GM12878 (cell line): ENCODE measurements at regions not wholly inside any gene's neighbourhood (a gene's known extent, or its start where the extent isn't known, plus 50 kb on each side); places are given as distances from the start of the nearest gene placed in this dataset.

Source experiments
- ATAC-seq: fragments of 200-7000 bp; cut with Tn5 transposase; 3 replicates; pipeline ENCODE4 v1.9.1; 2020; ENCODE audit warnings: mild to moderate bottlenecking, moderate library complexity
- BruUV-seq: library from RNA; stranded (reverse); fragments of 400-500 nt; replicated peaks from 2 replicates; lab custom pipeline; 2021; lab: Mats Ljungman, UMichigan
- CTCF ChIA-PET: fragments of 300-600 bp; sonication (Branson Sonifier 250); formaldehyde crosslinking; extraction: SDS; loops from one replicate; lab custom pipeline; 2021; ENCODE audit warnings: inconsistent platforms; lab: Yijun Ruan, JAX
- POLR2A ChIA-PET: fragments of 350-600 bp; formaldehyde crosslinking; extraction: SDS; loops from one replicate; lab custom pipeline; 2021; ENCODE audit warnings: inconsistent platforms; lab: Charles Lee
- RAD21 ChIA-PET: fragments of 300-600 bp; sonication (Branson Sonifier 250); formaldehyde crosslinking; loops from one replicate; lab custom pipeline; 2023; ENCODE audit warnings: antibody characterized with exemption; ENCODE audit not compliant: unreplicated experiment; lab: Charles Lee
- SMC1A ChIA-PET: fragments of 300-600 bp; sonication (Branson Sonifier 250); formaldehyde crosslinking; loops from one replicate; lab custom pipeline; 2023; ENCODE audit not compliant: unreplicated experiment, uncharacterized antibody; lab: Charles Lee
- DNase-seq: peaks from one replicate; pipeline ENCODE4 v3.0.0-alpha.2; 2011; ENCODE audit warnings: low read depth, low spot score
- FAIRE-seq: peaks from 3 replicates; lab custom pipeline; 2011; peaks lifted over from hg19 to GRCh38; lab: Jason Lieb, UNC
- H2AFZ ChIP-seq: 2 replicates; pipeline ENCODE4 v1.6.0; 2011; ENCODE audit warnings: low read depth, low read length, control low read depth; ENCODE audit not compliant: control insufficient read depth
- H3K27ac ChIP-seq: 2 replicates; pipeline ENCODE4 v1.5.1; 2011; ENCODE audit warnings: control low read depth; ENCODE audit not compliant: control insufficient read depth, insufficient read depth
- H3K27me3 ChIP-seq, 2 experiments: replicated peaks in 1 of 2; 2 replicates each; pipeline versions ENCODE4 v1.6.0 to v1.6.1; 2011; ENCODE audit warnings: low read length in 1 of 2; ENCODE audit not compliant: control insufficient read depth in 2 of 2, insufficient read depth in 2 of 2
- H3K36me3 ChIP-seq, 2 experiments: 2 replicates each; pipeline ENCODE4 v1.5.1; 2011; ENCODE audit warnings: low read length in 1 of 2; ENCODE audit not compliant: control insufficient read depth in 2 of 2, insufficient read depth in 2 of 2
- H3K4me1 ChIP-seq: 2 replicates; pipeline ENCODE4 v1.6.1; 2011; ENCODE audit warnings: mild to moderate bottlenecking, low read length, moderate library complexity, mixed read lengths; ENCODE audit not compliant: control insufficient read depth, insufficient read depth
- H3K4me2 ChIP-seq: 2 replicates; pipeline ENCODE4 v1.6.0; 2011; ENCODE audit warnings: control low read depth; ENCODE audit not compliant: control insufficient read depth, insufficient read depth
- H3K4me3 ChIP-seq: fragments of 200-600 bp; sonication (generic); 2 replicates; pipeline ENCODE4 v1.5.1; 2016
- H3K79me2 ChIP-seq: 2 replicates; pipeline ENCODE4 v1.6.0; 2011; ENCODE audit warnings: low read length; ENCODE audit not compliant: control insufficient read depth, insufficient read depth
- H3K9ac ChIP-seq: 2 replicates; pipeline ENCODE4 v1.8.0; 2011; ENCODE audit warnings: low read length, control low read depth, mixed read lengths; ENCODE audit not compliant: control insufficient read depth, insufficient read depth
- H3K9me3 ChIP-seq: replicated peaks from 3 replicates; pipeline ENCODE4 v1.5.1; 2011; ENCODE audit warnings: mild to moderate bottlenecking, low read length; ENCODE audit not compliant: control insufficient read depth, insufficient read depth
- H4K20me1 ChIP-seq: 2 replicates; pipeline ENCODE4 v1.6.0; 2011; ENCODE audit not compliant: control insufficient read depth, insufficient read depth
- CHD2 ChIP-seq: IDR thresholded peaks from 2 replicates; pipeline ENCODE4 v1.6.1; 2011; ENCODE audit warnings: low read depth, low read length, improper control_type of control experiment, borderline replicate concordance
- PML ChIP-seq: IDR thresholded peaks from 2 replicates; pipeline ENCODE4 v1.6.1; 2012; ENCODE audit warnings: low read length, inconsistent platforms
- YBX1 ChIP-seq: fragments of 450-650 bp; IDR thresholded peaks from 2 replicates; pipeline ENCODE4 v1.6.1; 2016; ENCODE audit warnings: antibody characterized with exemption
- ZNF24 ChIP-seq: fragments of 450-650 bp; IDR thresholded peaks from 2 replicates; pipeline ENCODE4 v1.6.1; 2017; ENCODE audit warnings: antibody characterized with exemption, mild to moderate bottlenecking
- ZZZ3 ChIP-seq: IDR thresholded peaks from 2 replicates; pipeline ENCODE4 v1.6.1; 2011; ENCODE audit warnings: low read depth; ENCODE audit not compliant: control insufficient read depth, insufficient read length
- WGBS: methylation state at CpG from one replicate; pipeline ENCODE4 v1.1.6; 2016; ENCODE audit warnings: low lambda C conversion rate; ENCODE audit not compliant: insufficient replicate concordance, insufficient coverage; ENCODE audit errors: missing lambda C conversion rate; 5-methylcytosine and 5-hydroxymethylcytosine counted together
- in situ Hi-C: fragments of 300-500 bp; cut with MboI; formaldehyde crosslinking; loops from 9 replicates; pipeline ENCODE4 v1.14.3; 2018; ENCODE audit warnings: mixed read lengths
- intact Hi-C: fragments of 100-400 bp; cut with micrococcal nuclease; formaldehyde crosslinking; loops from one replicate; pipeline ENCODE4 v1.14.2; 2022; ENCODE audit not compliant: unreplicated experiment
- TF ChIP-seq, protein P1 (sequence below): IDR thresholded peaks from 2 replicates; pipeline ENCODE4 v1.6.1; 2012; ENCODE audit warnings: low read depth, low read length, improper control_type of control experiment
- TF ChIP-seq, protein P2 (sequence below): fragments of 450-650 bp; formaldehyde crosslinking; IDR thresholded peaks from 2 replicates; pipeline ENCODE4 v1.4.0; 2022; ENCODE audit warnings: mild to moderate bottlenecking, moderate library complexity

DNA sequence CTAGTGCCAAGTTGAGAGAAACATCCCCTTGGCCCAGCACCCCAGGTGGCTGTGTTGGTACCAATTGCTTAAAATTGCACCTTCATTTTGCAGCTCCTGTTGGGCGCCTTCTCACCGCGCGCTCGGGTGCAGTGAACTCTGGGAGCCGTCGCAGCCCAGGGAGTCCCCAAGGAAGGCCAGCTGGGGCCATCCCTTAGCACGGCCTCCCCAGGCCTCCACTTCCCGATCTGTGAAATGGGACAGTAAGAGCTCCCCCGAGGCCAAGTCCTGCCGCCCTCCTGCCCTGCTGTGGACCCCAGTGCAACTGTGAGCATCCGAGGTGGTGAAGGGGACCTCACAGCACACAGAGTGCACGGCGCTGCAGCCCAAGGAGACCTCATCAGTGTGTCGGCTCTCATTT lies 1234.1 kb downstream of the BRD1 start:
- FAIRE-seq (no peak), DNase-seq (no peak), ATAC-seq (no peak)
- no peak overlapping the region for H3K4me2 ChIP-seq
- ChIA-PET SMC1A (no interaction called here), POLR2A (no interaction called here), CTCF (no interaction called here), RAD21 (no interaction called here)
- no peaks in the 10 kb centered on the region for H3K4me1 ChIP-seq
- no peaks in the 10 kb centered on the region for H4K20me1 ChIP-seq
- in situ Hi-C loops (no loop called here), intact Hi-C loops (no loop called here)
- H3K36me3 ChIP-seq: no peaks in the 10 kb centered on the region
- no TSS peak for BruUV-seq
- 73% methylated on average over 15 of the region's 15 CpGs for WGBS
- H3K4me3 ChIP-seq: no peak overlapping the region
- TF ChIP-seq ZNF24 (no peak), CHD2 (no peak), PML (no peak), YBX1 (no peak), ZZZ3 (no peak)
- TF ChIP-seq, protein P1, sequence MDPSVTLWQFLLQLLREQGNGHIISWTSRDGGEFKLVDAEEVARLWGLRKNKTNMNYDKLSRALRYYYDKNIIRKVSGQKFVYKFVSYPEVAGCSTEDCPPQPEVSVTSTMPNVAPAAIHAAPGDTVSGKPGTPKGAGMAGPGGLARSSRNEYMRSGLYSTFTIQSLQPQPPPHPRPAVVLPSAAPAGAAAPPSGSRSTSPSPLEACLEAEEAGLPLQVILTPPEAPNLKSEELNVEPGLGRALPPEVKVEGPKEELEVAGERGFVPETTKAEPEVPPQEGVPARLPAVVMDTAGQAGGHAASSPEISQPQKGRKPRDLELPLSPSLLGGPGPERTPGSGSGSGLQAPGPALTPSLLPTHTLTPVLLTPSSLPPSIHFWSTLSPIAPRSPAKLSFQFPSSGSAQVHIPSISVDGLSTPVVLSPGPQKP: no peak
- TF ChIP-seq, protein P2, sequence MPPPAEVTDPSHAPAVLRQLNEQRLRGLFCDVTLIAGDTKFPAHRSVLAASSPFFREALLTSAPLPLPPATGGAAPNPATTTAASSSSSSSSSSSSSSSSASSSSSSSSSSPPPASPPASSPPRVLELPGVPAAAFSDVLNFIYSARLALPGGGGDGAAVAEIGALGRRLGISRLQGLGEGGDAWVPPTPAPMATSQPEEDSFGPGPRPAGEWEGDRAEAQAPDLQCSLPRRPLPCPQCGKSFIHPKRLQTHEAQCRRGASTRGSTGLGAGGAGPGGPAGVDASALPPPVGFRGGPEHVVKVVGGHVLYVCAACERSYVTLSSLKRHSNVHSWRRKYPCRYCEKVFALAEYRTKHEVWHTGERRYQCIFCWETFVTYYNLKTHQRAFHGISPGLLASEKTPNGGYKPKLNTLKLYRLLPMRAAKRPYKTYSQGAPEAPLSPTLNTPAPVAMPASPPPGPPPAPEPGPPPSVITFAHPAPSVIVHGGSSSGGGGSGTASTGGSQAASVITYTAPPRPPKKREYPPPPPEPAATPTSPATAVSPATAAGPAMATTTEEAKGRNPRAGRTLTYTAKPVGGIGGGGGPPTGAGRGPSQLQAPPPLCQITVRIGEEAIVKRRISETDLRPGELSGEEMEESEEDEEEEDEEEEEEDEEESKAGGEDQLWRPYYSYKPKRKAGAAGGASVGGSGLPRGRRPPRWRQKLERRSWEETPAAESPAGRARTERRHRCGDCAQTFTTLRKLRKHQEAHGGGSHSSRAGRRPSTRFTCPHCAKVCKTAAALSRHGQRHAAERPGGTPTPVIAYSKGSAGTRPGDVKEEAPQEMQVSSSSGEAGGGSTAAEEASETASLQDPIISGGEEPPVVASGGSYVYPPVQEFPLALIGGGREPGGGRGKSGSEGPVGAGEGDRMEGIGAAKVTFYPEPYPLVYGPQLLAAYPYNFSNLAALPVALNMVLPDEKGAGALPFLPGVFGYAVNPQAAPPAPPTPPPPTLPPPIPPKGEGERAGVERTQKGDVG: no peak
- no peaks in the 10 kb centered on the region for H3K79me2 ChIP-seq
- H3K9me3 ChIP-seq: no peaks in the 10 kb centered on the region; the same call in 2 of the 3 replicates
- H2AFZ ChIP-seq: no peak overlapping the region
- H3K27ac ChIP-seq: no peak overlapping the region
- H3K27me3 ChIP-seq: no peaks in the 10 kb centered on the region
- H3K9ac ChIP-seq: no peak overlapping the region
